HG02973 (cell line): ENCODE measurements at regions not wholly inside any gene's neighbourhood (a gene's known extent, or its start where the extent isn't known, plus 50 kb on each side); places are given as distances from the start of the nearest gene placed in this dataset.
"Not testable (repeated sequence)": the region's sequence is repeated elsewhere in the genome, so short reads cannot be mapped to it uniquely, and the experiment has no call there.

Experiments used
- ATAC-seq: cut with Tn5 transposase; IDR thresholded peaks from one replicate; pipeline ENCODE4 v1.9.1; 2021; ENCODE audit warnings: moderate library complexity; ENCODE audit not compliant: unreplicated experiment

DNA sequence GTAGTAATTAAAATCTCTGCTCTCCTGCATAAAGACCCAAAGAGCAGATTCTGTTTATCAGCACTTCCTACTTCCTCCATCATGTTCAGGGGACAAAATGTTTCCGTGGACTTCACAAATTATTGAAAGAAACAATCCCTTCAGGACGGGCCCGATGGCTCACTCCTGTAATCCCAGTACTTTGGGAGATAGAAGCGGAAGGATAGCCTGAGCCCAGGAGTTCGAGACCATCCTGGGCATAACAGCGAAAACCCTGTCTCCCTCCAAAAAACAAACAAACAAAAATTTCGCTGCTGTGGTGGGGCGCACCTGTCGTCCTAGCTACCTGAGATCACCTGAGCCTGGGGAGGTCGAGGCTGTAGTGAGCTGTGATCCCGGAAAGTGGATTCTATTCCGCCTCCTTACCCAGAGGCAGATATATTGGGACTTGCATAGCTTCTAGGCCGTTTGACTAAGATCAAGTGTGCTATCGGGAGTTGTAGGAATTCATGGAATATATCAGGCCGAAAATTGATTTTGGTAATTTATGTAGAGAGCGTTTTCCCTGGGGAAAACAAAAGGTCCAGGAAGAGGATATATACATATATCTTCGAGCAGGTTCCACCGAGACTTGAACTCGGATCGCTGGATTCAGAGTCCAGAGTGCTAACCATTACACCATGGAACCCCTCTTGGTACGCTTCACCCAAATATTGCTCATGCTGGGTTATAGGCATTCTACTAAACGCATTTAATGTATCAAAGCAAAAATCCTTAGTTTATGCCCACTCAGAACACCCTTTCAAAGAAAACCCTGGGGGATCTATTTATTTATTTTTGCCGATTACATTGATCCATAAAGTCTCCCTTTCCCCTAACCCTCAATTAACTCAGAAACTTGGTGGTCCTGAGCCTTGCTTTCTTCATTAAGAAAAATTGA lies 74.5 kb upstream of the ZNF184 start:
- no peak for ATAC-seq

DNA sequence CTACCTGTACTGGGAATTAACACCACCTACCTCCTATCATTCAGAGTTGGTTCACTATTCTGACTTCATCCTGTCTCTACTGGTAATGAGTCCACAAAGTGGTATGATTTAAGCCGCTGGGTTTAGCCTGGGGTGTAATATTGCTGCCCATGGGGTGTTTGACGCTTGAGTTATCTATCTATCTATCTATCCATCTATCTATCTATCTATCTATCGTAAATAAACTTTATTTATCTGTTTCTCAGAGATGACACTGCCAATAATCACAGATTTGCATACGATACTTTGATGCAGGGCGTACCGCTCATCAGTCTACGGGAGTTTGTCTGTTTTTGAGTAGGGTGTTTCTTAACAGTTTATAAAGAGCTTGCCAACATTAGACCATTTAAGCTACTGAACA lies 73.6 kb upstream of the ZNF184 start:
- no peak for ATAC-seq

DNA sequence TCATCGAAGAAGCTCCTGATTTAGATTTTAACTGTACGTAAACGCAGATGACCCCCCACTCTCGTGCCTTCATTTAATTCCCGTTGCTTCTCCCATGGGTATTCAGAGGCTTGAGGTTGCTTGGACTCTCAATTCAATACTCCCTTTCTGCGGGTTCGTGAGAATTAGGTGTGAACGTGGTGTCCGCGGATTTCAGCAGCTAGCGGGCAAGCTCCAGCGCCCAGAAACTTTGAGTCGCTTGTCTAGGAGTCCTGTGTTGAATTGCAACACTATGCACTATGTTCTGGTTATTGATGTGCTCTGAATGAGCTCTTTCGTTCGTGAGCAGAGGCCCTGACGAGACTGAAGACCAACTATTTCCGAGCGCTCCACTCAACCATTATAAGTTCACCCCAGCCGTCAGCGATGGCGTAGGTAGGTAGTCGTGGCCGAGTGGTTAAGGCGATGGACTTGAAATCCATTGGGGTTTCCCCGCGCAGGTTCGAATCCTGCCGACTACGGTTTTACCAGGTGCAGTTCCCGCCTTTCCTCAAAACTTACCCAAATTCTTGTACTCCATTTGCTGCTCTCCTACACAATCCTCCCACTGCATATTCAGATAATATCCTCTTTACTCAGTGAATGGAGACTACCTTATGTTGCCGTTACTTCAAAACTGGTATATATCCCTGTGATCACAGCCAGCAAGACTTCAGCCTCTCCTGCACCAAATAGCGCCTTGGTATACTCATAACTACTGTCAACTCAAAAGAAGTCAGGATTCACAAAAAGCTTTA lies 72.6 kb upstream of the ZNF184 start:
- ATAC-seq = peak; percentile 49

DNA sequence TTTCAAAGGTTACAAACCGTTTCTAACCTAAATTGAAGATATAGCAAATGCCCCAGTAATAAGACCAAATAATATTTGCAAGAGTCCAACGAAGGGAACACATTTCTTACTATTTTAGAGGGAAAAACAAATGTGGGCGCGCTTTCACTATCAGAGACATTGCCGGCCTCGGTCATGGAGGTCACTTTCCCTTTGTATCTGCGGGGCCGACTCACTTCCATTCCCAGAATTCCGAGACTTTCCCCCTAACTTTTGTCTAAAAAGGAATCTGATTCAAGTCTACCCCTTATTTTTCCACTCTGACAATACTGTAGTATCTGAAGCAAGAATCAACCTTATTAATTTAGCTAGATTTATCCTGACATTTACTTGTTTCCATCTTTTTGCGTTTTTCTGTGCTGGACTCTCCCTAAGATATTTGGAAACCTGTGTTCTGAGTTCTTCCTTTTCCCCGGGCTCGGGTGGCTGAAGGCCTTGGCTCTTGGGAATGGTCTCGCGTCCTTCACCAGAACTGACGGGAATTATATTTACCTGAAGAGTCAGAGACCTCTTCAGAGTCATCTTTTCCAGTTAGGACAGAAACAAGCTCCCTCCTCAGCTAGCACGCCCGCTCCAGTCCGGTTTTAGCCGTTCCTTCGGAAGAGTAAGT lies 71.8 kb upstream of the ZNF184 start:
- ATAC-seq = no peak

DNA sequence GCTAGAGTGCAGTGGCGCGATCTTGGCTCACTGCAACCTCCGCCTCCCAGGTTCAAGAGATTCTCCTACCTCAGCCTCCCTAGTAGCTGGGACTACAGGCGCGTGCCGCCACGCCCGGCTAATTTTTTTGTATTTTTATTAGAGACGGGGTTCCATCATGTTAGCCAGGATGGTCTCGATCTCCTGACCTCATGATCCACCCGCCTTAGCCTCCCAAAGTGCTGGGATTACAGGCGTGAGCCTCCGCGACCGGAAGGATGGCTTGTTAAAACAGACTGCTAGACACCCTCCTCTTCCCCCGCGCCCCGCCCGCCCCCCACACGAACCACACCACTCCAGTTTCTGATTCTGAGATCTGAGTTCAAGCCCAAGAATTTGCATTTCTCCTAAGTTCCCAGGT lies 71.2 kb upstream of the ZNF184 start:
- not testable (repeated sequence) for ATAC-seq

DNA sequence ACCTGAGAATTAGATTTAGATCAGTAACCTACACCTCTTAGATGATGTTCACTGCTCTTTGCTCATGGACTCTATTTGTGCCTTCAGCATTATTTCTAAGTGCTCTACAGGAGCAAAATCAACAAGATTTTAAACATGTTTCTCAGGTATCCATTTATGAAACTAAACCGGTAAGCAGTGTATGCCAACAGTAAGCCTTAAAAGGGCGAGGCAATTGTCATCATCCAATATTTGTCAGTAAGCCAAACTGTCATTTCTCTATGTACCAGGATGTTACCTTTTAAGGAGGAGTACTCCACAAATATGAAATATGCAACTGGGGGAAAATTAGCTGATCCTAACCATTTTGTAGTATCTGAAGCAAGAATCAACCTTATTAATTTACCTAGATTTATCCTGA lies 69.6 kb upstream of the ZNF184 start:
- ATAC-seq = no peak

DNA sequence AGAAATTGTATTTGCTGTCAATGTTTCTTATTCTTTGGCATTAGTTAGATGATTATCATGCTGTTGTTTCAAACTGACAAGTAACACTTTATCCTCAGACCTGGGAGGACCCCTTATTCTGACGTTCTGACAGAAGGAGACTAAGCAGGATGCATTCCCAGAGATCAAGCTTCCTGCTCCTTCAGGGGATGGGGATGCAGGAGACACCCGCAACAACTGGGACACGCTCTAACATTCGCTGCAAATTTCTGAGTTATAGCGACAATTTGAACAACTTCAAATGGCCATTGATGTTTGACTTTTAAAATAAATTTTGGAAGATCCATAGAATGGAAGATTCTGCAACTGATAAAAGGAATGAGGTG lies 69.0 kb upstream of the ZNF184 start:
- ATAC-seq = no peak

DNA sequence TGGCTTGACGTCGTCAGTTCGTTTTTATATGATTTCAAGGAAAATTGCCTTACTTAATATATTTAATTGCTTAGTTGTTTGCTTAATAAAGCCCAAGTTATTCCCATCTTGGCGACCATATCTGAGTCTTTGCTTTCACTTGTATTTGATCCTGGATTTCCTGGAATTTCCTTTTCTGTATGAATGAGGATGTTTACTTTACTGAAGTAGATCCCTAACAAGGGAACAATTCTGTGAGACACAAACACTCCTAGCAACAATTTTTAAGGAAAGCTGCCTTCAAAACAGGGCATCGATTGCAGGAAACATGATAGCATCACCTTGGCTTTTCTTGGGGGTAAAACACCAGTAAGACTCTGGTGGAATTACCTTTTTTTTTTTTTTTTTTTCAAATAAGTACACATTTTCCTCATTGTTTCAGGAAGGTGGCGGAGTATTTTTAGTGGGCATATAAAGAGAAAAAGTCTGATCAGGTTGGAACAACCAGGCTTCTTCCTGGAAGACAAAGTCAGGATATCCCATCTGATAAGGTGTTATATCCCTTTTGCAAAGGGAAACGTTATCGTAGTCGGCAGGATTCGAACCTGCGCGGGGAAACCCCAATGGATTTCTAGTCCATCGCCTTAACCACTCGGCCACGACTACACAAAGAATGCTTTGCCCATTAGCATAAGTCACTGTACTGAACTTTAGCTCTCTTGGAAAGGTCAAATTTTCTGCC lies 68.5 kb upstream of the ZNF184 start:
- ATAC-seq = no peak

DNA sequence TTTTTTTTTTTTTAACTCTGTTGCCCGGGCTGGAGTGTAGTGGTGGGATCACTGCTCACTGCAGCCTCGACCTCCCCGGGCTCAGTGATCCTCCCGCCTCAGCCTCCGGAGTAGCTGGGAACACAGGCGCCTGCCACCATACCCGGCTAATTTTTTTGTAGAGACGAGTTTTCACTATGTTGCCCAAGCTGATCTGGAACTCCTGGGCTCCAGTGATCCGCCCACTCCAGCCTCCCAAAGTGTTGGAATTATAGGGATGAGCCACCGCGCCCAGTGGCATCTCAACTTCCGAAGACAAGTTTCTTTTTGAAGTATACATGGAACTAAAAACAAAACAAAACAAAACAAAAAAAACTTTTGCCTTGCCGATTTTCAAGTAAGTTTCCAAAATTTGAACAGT lies 66.6 kb upstream of the ZNF184 start:
- no peak for ATAC-seq

DNA sequence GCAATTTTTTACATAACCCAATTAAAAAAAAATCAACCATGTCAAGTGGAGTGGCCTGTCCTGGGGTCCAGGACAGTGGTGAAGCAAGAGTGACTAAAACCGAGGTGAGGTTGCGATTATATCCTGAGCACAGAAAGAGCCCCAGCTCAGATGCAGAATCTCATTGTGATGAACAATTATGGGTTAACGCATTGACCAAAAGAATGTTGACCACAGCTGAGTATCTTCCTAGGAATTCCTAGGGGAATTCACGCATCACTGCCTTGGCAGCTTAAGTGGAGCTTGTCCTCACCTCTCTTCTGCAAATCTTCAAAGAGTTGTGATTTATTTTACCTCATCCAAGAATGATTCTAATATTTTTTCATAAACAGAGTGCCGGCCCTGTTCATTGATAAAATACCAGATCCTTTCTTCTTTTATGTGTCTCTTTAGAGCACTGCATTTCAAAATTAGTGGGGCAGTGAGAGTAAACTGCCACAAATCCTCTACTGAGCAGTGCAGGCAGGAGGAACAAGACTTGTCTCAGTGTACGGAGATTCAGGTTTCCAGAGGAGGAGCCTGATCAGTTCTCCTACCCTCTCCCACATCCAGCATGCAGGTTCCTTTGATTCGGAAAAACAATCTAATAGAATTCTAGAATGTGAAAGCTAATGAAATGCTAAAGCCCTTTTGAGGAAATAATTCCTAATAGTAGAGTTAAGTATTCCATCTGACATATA lies 60.1 kb upstream of the ZNF184 start:
- ATAC-seq = no peak

DNA sequence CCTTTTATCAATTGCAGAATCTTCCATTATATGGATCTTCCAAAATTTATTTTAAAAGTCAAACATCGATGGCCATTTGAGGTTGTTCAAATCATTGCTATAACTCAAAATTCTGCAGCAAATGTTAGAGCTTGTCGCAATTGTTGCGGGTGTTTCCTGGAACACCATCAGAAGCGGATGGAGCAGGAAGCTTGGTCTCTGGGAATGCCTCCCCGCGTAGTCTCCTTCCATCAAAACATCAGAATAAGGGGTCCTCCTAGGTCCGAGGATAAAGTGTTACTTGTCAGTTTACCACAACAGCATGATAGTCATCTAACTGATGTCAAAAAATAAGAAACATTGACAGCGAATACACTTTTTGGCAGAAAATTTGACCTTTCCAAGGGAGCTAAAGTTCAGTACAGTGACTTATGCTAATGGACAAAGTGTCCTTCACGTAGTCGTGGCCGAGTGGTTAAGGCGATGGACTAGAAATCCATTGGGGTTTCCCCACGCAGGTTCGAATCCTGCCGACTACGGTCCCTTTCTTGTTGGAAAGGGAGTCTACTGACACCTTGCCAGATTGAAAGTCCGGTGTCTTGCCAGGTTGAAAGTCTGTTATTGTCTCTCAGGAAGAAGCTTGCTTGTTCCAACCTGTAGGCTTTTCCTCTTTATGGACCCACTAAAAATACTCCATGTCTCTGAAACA lies 59.0 kb upstream of the ZNF184 start:
- ATAC-seq = no peak

DNA sequence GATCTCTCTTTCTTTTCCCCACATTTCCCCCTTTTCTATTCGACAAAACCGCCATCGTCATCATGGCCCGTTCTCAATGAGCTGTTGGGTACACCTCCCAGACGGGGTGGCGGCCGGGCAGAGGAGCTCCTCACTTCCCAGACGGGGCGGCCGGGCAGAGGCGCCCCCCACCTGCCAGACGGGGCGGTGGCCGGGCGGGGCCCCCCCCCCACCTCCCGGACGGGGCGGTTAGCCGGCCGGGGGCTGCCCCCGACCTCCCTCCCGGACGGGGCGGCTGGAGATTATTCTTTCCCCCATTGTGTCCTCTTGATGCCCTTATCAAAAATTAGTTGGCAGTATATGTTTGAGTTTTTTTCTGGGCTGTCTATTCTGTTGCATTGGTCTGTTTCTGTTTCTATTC lies 56.9 kb upstream of the ZNF184 start:
- not testable (repeated sequence) for ATAC-seq

DNA sequence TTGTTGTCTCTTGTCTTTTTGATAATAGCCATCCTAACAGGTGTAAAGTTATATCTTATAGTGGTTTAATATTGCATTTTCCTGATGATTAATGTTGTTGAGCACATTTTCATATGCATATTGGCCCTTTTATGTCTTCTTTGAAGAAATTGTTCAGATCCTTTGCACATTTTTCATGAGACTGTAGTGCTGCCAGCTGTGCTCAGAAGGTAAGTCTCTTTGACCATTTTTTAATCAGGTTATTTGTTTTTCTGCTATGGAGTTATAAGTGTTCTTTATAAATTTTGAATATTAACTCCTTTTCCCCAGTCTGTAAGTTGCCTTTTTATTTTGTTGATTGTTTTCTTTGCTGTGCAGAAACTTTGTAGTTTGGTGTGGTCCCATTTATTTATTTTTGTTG lies 55.8 kb upstream of the ZNF184 start:
- no peak for ATAC-seq
